GM18867 (cell line): ENCODE measurements at regions not wholly inside any gene's neighbourhood (a gene's known extent, or its start where the extent isn't known, plus 50 kb on each side); places are given as distances from the start of the nearest gene placed in this dataset.

Source experiments
- ATAC-seq: cut with Tn5 transposase; IDR thresholded peaks from one replicate; pipeline ENCODE4 v1.9.1; 2021; ENCODE audit warnings: mild to moderate bottlenecking, moderate library complexity; ENCODE audit not compliant: unreplicated experiment

GRCh38 chr11:28384418-28384817 lies 276.2 kb downstream of the METTL15 start:
- no peak for ATAC-seq

GRCh38 chr11:28383456-28383855 lies 275.3 kb downstream of the METTL15 start:
- no peak for ATAC-seq
